ENCODE measurements at regions not wholly inside any gene's neighbourhood (a gene's known extent, or its start where the extent isn't known, plus 50 kb on each side); places are given as distances from the start of the nearest gene placed in this dataset.

DNA sequence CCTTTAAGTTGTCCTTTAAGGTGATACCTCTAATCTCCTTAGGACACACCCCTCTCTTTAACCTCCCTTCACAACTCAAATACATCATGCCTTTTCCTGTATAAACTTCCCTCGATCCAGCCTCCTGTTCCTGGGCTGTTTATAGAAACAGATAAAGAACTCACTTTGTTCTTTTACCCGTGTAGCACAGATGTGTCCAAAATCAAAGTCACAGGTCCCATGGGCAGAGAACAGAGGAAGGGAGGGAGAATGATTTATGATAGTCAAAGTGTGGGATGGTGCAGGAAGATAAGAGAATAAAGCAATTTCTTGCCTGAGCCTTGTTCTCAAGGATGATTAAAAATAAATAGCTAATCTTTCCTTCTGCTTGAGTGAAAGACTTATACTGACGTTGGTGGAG, 50.3 kb upstream of the CABCOCO1 start:
- H2AFZ ChIP-seq (ENCODE audit: low read length): no peak overlapping the region
- no peaks in the 10 kb centered on the region for H4K20me1 ChIP-seq (ENCODE audit: insufficient read depth, low read length)
- H3K36me3 ChIP-seq (ENCODE audit: insufficient read depth, low read length): no peaks in the 10 kb centered on the region
- H3K27ac ChIP-seq (ENCODE audit: low read depth, low read length, poor library complexity, severe bottlenecking): no peak overlapping the region
- no peak overlapping the region for H3K4me3 ChIP-seq (ENCODE audit: low read depth, low read length, poor library complexity, severe bottlenecking)
- no peaks in the 10 kb centered on the region for H3K4me1 ChIP-seq (ENCODE audit: insufficient read depth, low read length, poor library complexity, severe bottlenecking)
- H3K79me2 ChIP-seq (ENCODE audit: insufficient read depth, low read depth, low read length): no peaks in the 10 kb centered on the region
- BruUV-seq (replicated peaks): no TSS peak
- H3K9me3 ChIP-seq (ENCODE audit: low read length): no peaks in the 10 kb centered on the region
- intact Hi-C loops (cut with micrococcal nuclease; ENCODE audit: unreplicated experiment): no loop called here
- ChIA-PET CTCF (ENCODE audit: unreplicated experiment) (no interaction called here), POLR2A (no interaction called here)
- no peaks in the 10 kb centered on the region for H3K9me2 ChIP-seq (ENCODE audit: insufficient read depth, low read length)
- DNase-seq (ENCODE audit: low spot score): no peak
- H3K4me2 ChIP-seq (ENCODE audit: low read length): no peak overlapping the region
- TF ChIP-seq EZH2phosphoT487 (IDR thresholded peaks at IDR 0.05; ENCODE audit: borderline replicate concordance, low read depth, low read length): no peak
- TF ChIP-seq, protein P1, sequence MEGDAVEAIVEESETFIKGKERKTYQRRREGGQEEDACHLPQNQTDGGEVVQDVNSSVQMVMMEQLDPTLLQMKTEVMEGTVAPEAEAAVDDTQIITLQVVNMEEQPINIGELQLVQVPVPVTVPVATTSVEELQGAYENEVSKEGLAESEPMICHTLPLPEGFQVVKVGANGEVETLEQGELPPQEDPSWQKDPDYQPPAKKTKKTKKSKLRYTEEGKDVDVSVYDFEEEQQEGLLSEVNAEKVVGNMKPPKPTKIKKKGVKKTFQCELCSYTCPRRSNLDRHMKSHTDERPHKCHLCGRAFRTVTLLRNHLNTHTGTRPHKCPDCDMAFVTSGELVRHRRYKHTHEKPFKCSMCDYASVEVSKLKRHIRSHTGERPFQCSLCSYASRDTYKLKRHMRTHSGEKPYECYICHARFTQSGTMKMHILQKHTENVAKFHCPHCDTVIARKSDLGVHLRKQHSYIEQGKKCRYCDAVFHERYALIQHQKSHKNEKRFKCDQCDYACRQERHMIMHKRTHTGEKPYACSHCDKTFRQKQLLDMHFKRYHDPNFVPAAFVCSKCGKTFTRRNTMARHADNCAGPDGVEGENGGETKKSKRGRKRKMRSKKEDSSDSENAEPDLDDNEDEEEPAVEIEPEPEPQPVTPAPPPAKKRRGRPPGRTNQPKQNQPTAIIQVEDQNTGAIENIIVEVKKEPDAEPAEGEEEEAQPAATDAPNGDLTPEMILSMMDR (conservative IDR thresholded peaks at IDR 0.05; ENCODE audit: low read length): no peak

DNA sequence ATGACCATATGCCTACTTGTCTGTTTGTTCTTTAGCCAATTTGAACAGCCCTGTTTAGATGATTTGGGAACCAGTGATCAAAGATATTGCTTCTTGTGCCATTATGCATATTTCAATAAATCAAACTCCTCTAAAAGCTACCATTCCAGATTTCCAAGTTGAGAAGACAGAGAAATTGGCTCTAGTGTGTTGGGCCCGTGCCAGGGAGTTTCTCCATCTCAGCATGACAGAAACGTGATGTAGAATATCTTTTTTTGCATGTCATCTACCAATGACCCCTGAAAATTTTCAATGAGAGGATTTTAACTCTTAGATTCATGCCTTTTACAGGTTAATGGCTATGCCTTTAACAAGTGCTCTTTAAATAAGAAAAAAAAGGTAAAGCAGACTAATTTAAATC, 50.7 kb upstream of the CABCOCO1 start:
- ChIA-PET CTCF (ENCODE audit: unreplicated experiment) (no interaction called here), POLR2A (no interaction called here)
- no peaks in the 10 kb centered on the region for H3K9me3 ChIP-seq (ENCODE audit: low read length)
- H2AFZ ChIP-seq (ENCODE audit: low read length): no peak overlapping the region
- no peaks in the 10 kb centered on the region for H4K20me1 ChIP-seq (ENCODE audit: insufficient read depth, low read length)
- intact Hi-C loops (cut with micrococcal nuclease; ENCODE audit: unreplicated experiment): no loop called here
- H3K4me2 ChIP-seq (ENCODE audit: low read length): no peak overlapping the region
- H3K4me3 ChIP-seq (ENCODE audit: low read depth, low read length, poor library complexity, severe bottlenecking): no peak overlapping the region
- TF ChIP-seq EZH2phosphoT487 (IDR thresholded peaks at IDR 0.05; ENCODE audit: borderline replicate concordance, low read depth, low read length): no peak
- TF ChIP-seq, protein P1 (conservative IDR thresholded peaks at IDR 0.05; ENCODE audit: low read length): no peak
- H3K36me3 ChIP-seq (ENCODE audit: insufficient read depth, low read length): no peaks in the 10 kb centered on the region
- H3K79me2 ChIP-seq (ENCODE audit: insufficient read depth, low read depth, low read length): no peaks in the 10 kb centered on the region
- H3K27ac ChIP-seq (ENCODE audit: low read depth, low read length, poor library complexity, severe bottlenecking): no peak overlapping the region
- no TSS peak for BruUV-seq (replicated peaks)
- H3K9me2 ChIP-seq (ENCODE audit: insufficient read depth, low read length): no peaks in the 10 kb centered on the region
- DNase-seq (ENCODE audit: low spot score): no peak
- H3K4me1 ChIP-seq (ENCODE audit: insufficient read depth, low read length, poor library complexity, severe bottlenecking): no peaks in the 10 kb centered on the region

DNA sequence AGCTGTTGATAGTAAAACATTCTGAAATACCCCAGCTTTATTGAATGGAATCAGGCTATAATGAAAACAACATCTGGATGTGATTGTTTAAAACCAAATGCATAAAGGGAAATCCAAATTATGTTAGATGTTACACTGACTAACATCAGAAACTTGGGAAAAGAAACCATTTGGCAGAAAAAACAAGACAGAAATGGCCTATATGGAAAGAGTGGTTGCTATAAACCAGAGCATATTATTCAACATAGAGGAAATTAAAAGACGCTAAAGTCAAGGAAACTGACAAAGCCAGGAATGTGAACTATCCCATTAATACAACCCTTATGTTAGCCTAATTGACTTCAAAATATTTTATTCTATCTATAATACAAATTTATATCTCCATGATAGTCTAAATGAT, 53.0 kb upstream of the CABCOCO1 start:
- no peak overlapping the region for H3K27ac ChIP-seq (ENCODE audit: low read depth, low read length, poor library complexity, severe bottlenecking)
- DNase-seq (ENCODE audit: low spot score): no peak
- no peak overlapping the region for H2AFZ ChIP-seq (ENCODE audit: low read length)
- H3K79me2 ChIP-seq (ENCODE audit: insufficient read depth, low read depth, low read length): no peaks in the 10 kb centered on the region
- H3K4me1 ChIP-seq (ENCODE audit: insufficient read depth, low read length, poor library complexity, severe bottlenecking): no peaks in the 10 kb centered on the region
- ChIA-PET CTCF (ENCODE audit: unreplicated experiment) (no interaction called here), POLR2A (interaction anchor here (0.6 kb wide), 1 partner anchor 139 kb away, joined by 3 read pairs; no protein-coding TSS in a partner anchor)
- H3K4me3 ChIP-seq (ENCODE audit: low read depth, low read length, poor library complexity, severe bottlenecking): no peak overlapping the region
- H4K20me1 ChIP-seq (ENCODE audit: insufficient read depth, low read length): no peaks in the 10 kb centered on the region
- H3K4me2 ChIP-seq (ENCODE audit: low read length): no peak overlapping the region
- BruUV-seq (replicated peaks): no TSS peak
- intact Hi-C loops (cut with micrococcal nuclease; ENCODE audit: unreplicated experiment): no loop called here
- TF ChIP-seq EZH2phosphoT487 (IDR thresholded peaks at IDR 0.05; ENCODE audit: borderline replicate concordance, low read depth, low read length): no peak
- TF ChIP-seq, protein P1 (conservative IDR thresholded peaks at IDR 0.05; ENCODE audit: low read length): no peak
- H3K9me2 ChIP-seq (ENCODE audit: insufficient read depth, low read length): no peaks in the 10 kb centered on the region
- no peaks in the 10 kb centered on the region for H3K36me3 ChIP-seq (ENCODE audit: insufficient read depth, low read length)
- no peaks in the 10 kb centered on the region for H3K9me3 ChIP-seq (ENCODE audit: low read length)
